ENCODE measurements at regions not wholly inside any gene's neighbourhood (a gene's known extent, or its start where the extent isn't known, plus 50 kb on each side); places are given as distances from the start of the nearest gene placed in this dataset.

GRCh38 chrX:10965174-10965798 is 145.8 kb upstream of the HCCS start:
- DNase-seq (no peak), FAIRE-seq (peak; percentile 15)
- Histone ChIP-seq H3K27ac (ENCODE audit: low read depth in 2 of 2, low read length in 2 of 2) (no peak overlapping the region), H3K36me3 (ENCODE audit: control insufficient read depth in 2 of 3, insufficient read depth in 3 of 3, low read length in 3 of 3) (no peaks in the 10 kb centered on the region), H3K27me3 (ENCODE audit: control insufficient read depth, insufficient read depth, low read length) (no peaks in the 10 kb centered on the region), H3K9me3 (ENCODE audit: control insufficient read depth in 2 of 3, insufficient read depth in 1 of 3, low read length in 3 of 3) (no peaks in the 10 kb centered on the region), H3K9ac (ENCODE audit: low read length in 3 of 3) (no peak overlapping the region), H3K4me1 (ENCODE audit: control insufficient read depth in 2 of 3, insufficient read depth in 2 of 3, low read depth in 1 of 3, low read length in 3 of 3) (no peaks in the 10 kb centered on the region), H3K4me3 (ENCODE audit: low read length in 3 of 3) (no peak overlapping the region)
- intact Hi-C loops (cut with DNase I) = no loop called here
- TF ChIP-seq, protein P1, sequence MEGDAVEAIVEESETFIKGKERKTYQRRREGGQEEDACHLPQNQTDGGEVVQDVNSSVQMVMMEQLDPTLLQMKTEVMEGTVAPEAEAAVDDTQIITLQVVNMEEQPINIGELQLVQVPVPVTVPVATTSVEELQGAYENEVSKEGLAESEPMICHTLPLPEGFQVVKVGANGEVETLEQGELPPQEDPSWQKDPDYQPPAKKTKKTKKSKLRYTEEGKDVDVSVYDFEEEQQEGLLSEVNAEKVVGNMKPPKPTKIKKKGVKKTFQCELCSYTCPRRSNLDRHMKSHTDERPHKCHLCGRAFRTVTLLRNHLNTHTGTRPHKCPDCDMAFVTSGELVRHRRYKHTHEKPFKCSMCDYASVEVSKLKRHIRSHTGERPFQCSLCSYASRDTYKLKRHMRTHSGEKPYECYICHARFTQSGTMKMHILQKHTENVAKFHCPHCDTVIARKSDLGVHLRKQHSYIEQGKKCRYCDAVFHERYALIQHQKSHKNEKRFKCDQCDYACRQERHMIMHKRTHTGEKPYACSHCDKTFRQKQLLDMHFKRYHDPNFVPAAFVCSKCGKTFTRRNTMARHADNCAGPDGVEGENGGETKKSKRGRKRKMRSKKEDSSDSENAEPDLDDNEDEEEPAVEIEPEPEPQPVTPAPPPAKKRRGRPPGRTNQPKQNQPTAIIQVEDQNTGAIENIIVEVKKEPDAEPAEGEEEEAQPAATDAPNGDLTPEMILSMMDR (IDR thresholded peaks at IDR 0.05; ENCODE audit: borderline replicate concordance, extremely low read depth, insufficient read depth) = no peak

- Histone ChIP-seq H3K4me1 (ENCODE audit: control insufficient read depth in 2 of 3, insufficient read depth in 2 of 3, low read depth in 1 of 3, low read length in 3 of 3) (no peaks in the 10 kb centered on the region), H3K4me3 (ENCODE audit: low read length in 3 of 3) (no peak overlapping the region), H3K27me3 (ENCODE audit: control insufficient read depth, insufficient read depth, low read length) (no peaks in the 10 kb centered on the region), H3K36me3 (ENCODE audit: control insufficient read depth in 2 of 3, insufficient read depth in 3 of 3, low read length in 3 of 3) (no peaks in the 10 kb centered on the region), H3K27ac (ENCODE audit: low read depth in 2 of 2, low read length in 2 of 2) (no peak overlapping the region), H3K9ac (ENCODE audit: low read length in 3 of 3) (no peak overlapping the region), H3K9me3 (ENCODE audit: control insufficient read depth in 2 of 3, insufficient read depth in 1 of 3, low read length in 3 of 3) (no peaks in the 10 kb centered on the region)
- TF ChIP-seq, protein P1 (IDR thresholded peaks at IDR 0.05; ENCODE audit: borderline replicate concordance, extremely low read depth, insufficient read depth) = no peak
- FAIRE-seq (no peak), DNase-seq (no peak)
- intact Hi-C loops (cut with DNase I) = no loop called here
Observed at GRCh38 chrX:10966057-10966456, 145.1 kb upstream of the HCCS start.

GRCh38 chrX:10971176-10971575 is 140.0 kb upstream of the HCCS start:
- no peak overlapping the region for H3K27ac ChIP-seq (ENCODE audit: low read depth in 2 of 2, low read length in 2 of 2)
- no peaks in the 10 kb centered on the region for H3K4me1 ChIP-seq (ENCODE audit: control insufficient read depth in 2 of 3, insufficient read depth in 2 of 3, low read depth in 1 of 3, low read length in 3 of 3)
- no peaks in the 10 kb centered on the region for H3K9me3 ChIP-seq (ENCODE audit: control insufficient read depth in 2 of 3, insufficient read depth in 1 of 3, low read length in 3 of 3)
- H3K36me3 ChIP-seq (ENCODE audit: control insufficient read depth in 2 of 3, insufficient read depth in 3 of 3, low read length in 3 of 3) = no peaks in the 10 kb centered on the region
- FAIRE-seq = no peak
- no peak for DNase-seq
- no peak overlapping the region for H3K4me3 ChIP-seq (ENCODE audit: low read length in 3 of 3)
- TF ChIP-seq, protein P1 (IDR thresholded peaks at IDR 0.05; ENCODE audit: borderline replicate concordance, extremely low read depth, insufficient read depth) = no peak
- H3K27me3 ChIP-seq (ENCODE audit: control insufficient read depth, insufficient read depth, low read length) = no peaks in the 10 kb centered on the region
- H3K9ac ChIP-seq (ENCODE audit: low read length in 3 of 3) = no peak overlapping the region
- intact Hi-C loops (cut with DNase I) = no loop called here

DNA sequence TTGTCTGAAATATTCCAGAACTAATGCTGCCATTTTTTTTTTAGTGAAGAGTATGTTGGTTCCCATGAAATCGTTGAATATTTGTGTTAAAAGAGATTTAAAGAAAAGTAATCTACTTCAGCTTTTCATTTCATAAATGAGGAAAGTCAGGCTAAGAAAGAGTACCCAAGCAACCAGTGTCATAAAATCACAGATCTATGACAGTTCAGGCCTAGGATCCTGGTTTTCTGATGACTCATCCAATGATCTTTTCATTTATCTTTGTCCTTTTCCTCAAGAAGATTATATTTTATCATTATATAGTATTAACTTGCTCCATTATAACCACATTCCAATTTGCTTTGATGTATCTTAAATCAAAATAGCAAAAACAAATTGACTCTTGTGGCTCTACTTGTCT is 139.4 kb upstream of the HCCS start:
- DNase-seq (no peak), FAIRE-seq (no peak)
- Histone ChIP-seq H3K4me3 (ENCODE audit: low read length in 3 of 3) (no peak overlapping the region), H3K9ac (ENCODE audit: low read length in 3 of 3) (no peak overlapping the region), H3K27ac (ENCODE audit: low read depth in 2 of 2, low read length in 2 of 2) (no peak overlapping the region), H3K9me3 (ENCODE audit: control insufficient read depth in 2 of 3, insufficient read depth in 1 of 3, low read length in 3 of 3) (no peaks in the 10 kb centered on the region), H3K4me1 (ENCODE audit: control insufficient read depth in 2 of 3, insufficient read depth in 2 of 3, low read depth in 1 of 3, low read length in 3 of 3) (no peaks in the 10 kb centered on the region), H3K27me3 (ENCODE audit: control insufficient read depth, insufficient read depth, low read length) (no peaks in the 10 kb centered on the region), H3K36me3 (ENCODE audit: control insufficient read depth in 2 of 3, insufficient read depth in 3 of 3, low read length in 3 of 3) (no peaks in the 10 kb centered on the region)
- intact Hi-C loops (cut with DNase I) = no loop called here
- TF ChIP-seq, protein P1 (IDR thresholded peaks at IDR 0.05; ENCODE audit: borderline replicate concordance, extremely low read depth, insufficient read depth) = no peak

All from kidney (tissue), 13 donors.